ENCODE measurements at regions not wholly inside any gene's neighbourhood (a gene's known extent, or its start where the extent isn't known, plus 50 kb on each side); places are given as distances from the start of the nearest gene placed in this dataset.

- TF ChIP-seq GPBP1L1 (CRISPR knock-in tag; IDR thresholded peaks at IDR 0.05) (no peak), ZNF44 (CRISPR knock-in tag; IDR thresholded peaks at IDR 0.05) (no peak)
Observed at GRCh38 chr2:195461010-195461409, 196.0 kb upstream of the SLC39A10 start (continued).

- 3% methylated on average over 2 of the region's 2 CpGs for WGBS (ENCODE audit: low lambda C conversion rate)
- TF ChIP-seq NFKBIZ (CRISPR knock-in tag; IDR thresholded peaks at IDR 0.05) (no peak), PBX2 (CRISPR knock-in tag; IDR thresholded peaks at IDR 0.05) (no peak), RORA (CRISPR knock-in tag; IDR thresholded peaks at IDR 0.05) (no peak), ZBTB34 (CRISPR knock-in tag; IDR thresholded peaks at IDR 0.05) (no peak), RBAK (CRISPR knock-in tag; IDR thresholded peaks at IDR 0.05) (no peak), IKZF5 (CRISPR knock-in tag; IDR thresholded peaks at IDR 0.05) (no peak)
- CTCF ChIA-PET (ENCODE audit: low intra/inter-chr PET ratio, low total read pairs) = no interaction called here
- POLR2A ChIA-PET = no interaction called here
- DNase-seq (ENCODE audit: low spot score) = no peak
- in situ Hi-C loops (cut with HindIII; ENCODE audit: extremely low pct_ligation_motif_present, low pct_unique_long_range_greater_than_20kb) = no loop called here
- H3K4me2 ChIP-seq (ENCODE audit: low read depth, low read length) = no peak overlapping the region
- no peaks in the 10 kb centered on the region for H3K36me3 ChIP-seq (replicated peaks in 1 of 2; ENCODE audit: control insufficient read depth in 1 of 2, insufficient read depth in 2 of 2, low read length in 2 of 2)
- peaks cover 0 to 11% of the 10 kb centered on the region in 2 experiments; a peak in 3 of 5 replicates for H3K27me3 ChIP-seq (ENCODE audit: control insufficient read depth in 1 of 2, insufficient read depth in 2 of 2, low read length in 2 of 2)
- ATAC-seq = no peak
- H2AFZ ChIP-seq (ENCODE audit: low read length) = no peak overlapping the region
- FAIRE-seq = no peak
- BruUV-seq (replicated peaks) = no TSS peak
- H3K4me3 ChIP-seq (replicated peaks in 1 of 3; ENCODE audit: insufficient read depth in 1 of 3, low read depth in 2 of 3, low read length in 3 of 3) = no peak overlapping the region
- H3K79me2 ChIP-seq (ENCODE audit: insufficient read depth, low read length) = no peaks in the 10 kb centered on the region
- no peak overlapping the region for H3K9ac ChIP-seq (ENCODE audit: insufficient read depth, low read depth, low read length)
- intact Hi-C loops (cut with micrococcal nuclease; ENCODE audit: unreplicated experiment) = no loop called here
- no peak overlapping the region for H3K27ac ChIP-seq (ENCODE audit: extremely low read length, insufficient read depth, low read length)
- no peaks in the 10 kb centered on the region for H3K9me3 ChIP-seq (ENCODE audit: low read length)
- H4K20me1 ChIP-seq (ENCODE audit: insufficient read depth, low read length) = no peaks in the 10 kb centered on the region
- no peaks in the 10 kb centered on the region for H3K4me1 ChIP-seq (ENCODE audit: insufficient read depth, low read length)
Observed at GRCh38 chr2:195458936-195459335, 198.1 kb upstream of the SLC39A10 start.
